GM23338 (cell line): ENCODE measurements at regions not wholly inside any gene's neighbourhood (a gene's known extent, or its start where the extent isn't known, plus 50 kb on each side); places are given as distances from the start of the nearest gene placed in this dataset.

Experiments
- CTCF ChIP-seq, 2 experiments: fragments of 200-600 bp in 1 of 2; sonication (generic) in 1 of 2; conservative IDR thresholded peaks; 2 replicates each; pipeline versions ENCODE4 v1.5.1 to v1.6.1; 2016 to 2017; ENCODE audit warnings: antibody characterized with exemption in 2 of 2, low read depth in 2 of 2, mild to moderate bottlenecking in 2 of 2, moderate library complexity in 1 of 2
- EZH2phosphoT487 ChIP-seq: fragments of 200-600 bp; sonication (generic); IDR thresholded peaks from one replicate; pipeline ENCODE4 v1.8.1; 2018; ENCODE audit warnings: antibody characterized with exemption; ENCODE audit not compliant: unreplicated experiment
- NANOG ChIP-seq: IDR thresholded peaks from 2 replicates; pipeline ENCODE4 v1.6.1; 2016; ENCODE audit warnings: antibody characterized with exemption, borderline replicate concordance
- POLR2AphosphoS5 ChIP-seq: IDR thresholded peaks from 2 replicates; pipeline ENCODE4 v1.6.1; 2016; ENCODE audit warnings: antibody characterized with exemption, low read depth
- REST ChIP-seq: IDR thresholded peaks from one replicate; pipeline ENCODE4 v1.6.1; 2018; ENCODE audit warnings: antibody characterized with exemption; ENCODE audit not compliant: unreplicated experiment
- ZNF331 ChIP-seq: fragments of 250-450 bp; sonication (Bioruptor Pico); IDR thresholded peaks from 2 replicates; pipeline ENCODE4 v1.5.0; 2020; ENCODE audit warnings: low read depth, mild to moderate bottlenecking, moderate library complexity
- ZNF462 ChIP-seq: fragments of 250-450 bp; sonication (Bioruptor Pico); IDR thresholded peaks from 2 replicates; pipeline ENCODE4 v1.5.0; 2020; ENCODE audit warnings: mild to moderate bottlenecking, moderate library complexity

GRCh38 chr15:46275701-46276100, 640.9 kb downstream of the SQOR start (continued):
- TF ChIP-seq ZNF462 (CRISPR knock-in tag) (no peak), ZNF331 (CRISPR knock-in tag) (no peak), CTCF (conservative IDR thresholded peaks at IDR 0.05; ENCODE audit: low read depth in 2 of 2) (no peak), NANOG (no peak), POLR2AphosphoS5 (no peak), EZH2phosphoT487 (no peak), REST (no peak)
